Activated CD4-positive, alpha-beta T cell treated with anti-CD3 and anti-CD28 coated beads for 4 hours (primary cell): ENCODE measurements at regions not wholly inside any gene's neighbourhood (a gene's known extent, or its start where the extent isn't known, plus 50 kb on each side); places are given as distances from the start of the nearest gene placed in this dataset.

Experiments used
- DNase-seq, 2 donors: peaks; one replicate each; pipeline ENCODE4 v3.0.0-alpha.2; 2020

- no peak for DNase-seq
Observed at GRCh38 chr11:70712471-70712870, 314.1 kb downstream of the CTTN start.

GRCh38 chr11:70713086-70713835, 314.9 kb downstream of the CTTN start:
- no peak for DNase-seq

- DNase-seq: no peak
Observed at GRCh38 chr11:70713988-70714665, 315.8 kb downstream of the CTTN start.

DNA sequence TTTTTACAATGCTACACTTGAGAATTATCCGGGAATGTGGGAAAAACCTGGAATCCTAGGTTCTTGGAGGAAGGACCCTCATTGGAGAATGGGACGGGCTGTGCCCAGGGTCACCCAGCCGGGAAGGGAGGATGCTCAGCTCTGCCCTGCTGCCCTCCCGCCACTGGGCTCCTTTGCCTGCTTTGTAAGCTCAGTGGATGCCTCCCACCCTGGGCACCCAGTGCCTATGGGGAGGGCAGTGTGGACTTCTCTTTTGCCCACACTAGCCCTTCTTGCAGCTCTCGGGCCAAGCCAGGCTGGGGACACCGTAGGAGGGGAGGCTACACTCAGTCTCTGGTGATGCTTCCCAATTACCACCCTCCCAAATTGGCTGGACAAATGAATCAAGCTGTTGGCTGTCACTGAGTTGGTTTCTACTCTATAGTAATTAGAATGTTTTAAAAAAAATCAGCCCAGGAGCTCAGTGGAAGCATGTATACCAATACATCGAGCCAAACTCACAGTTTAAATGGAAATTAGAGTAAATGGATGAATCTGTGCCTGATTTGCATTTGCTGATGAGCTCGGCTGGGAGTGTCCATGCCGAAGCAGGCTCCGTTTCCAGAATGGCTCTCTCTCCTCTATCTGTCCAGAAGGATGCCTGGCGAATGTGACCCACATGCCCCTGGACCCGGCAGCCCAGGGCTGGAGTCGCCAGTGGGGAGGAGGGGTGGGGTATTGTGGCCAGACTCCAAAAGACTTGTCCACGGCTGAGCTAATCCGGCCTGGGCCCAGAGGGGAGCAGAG, 317.0 kb downstream of the CTTN start:
- DNase-seq: no peak

GRCh38 chr11:70716216-70716615, 317.9 kb downstream of the CTTN start:
- no peak for DNase-seq

GRCh38 chr11:70716986-70717775, 318.9 kb downstream of the CTTN start:
- no peak for DNase-seq

DNA sequence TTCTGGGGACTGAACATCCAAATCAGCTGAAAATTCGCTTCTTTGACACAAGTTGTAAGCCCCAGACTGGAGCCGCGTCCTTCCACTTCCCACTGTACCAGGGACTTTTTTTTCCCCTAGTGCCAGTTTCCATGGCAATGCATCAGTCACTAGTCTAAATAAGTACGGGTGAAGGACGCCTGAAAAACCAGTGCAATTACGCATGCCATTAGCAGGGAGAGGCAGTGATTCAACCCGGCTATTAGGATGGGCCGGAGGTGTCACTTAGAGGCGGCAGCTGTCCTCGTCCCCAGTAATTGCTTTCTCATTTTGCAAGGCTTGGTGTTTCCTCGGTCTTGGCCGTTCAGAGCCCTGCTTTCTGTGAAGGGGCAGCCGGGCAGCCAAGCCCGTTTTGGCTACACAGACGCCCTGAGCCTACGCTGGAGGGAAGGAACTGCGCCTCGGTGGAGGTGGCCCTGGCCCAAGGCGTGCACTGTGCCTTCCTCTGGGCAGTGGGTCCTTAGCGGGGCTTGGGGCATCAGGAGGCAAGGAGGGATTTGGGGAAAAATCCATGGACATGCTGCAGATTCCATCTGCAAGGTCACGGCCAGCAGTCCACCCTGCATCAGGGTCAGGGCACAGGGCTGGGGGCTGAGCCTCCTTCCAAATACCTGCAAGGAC, 319.7 kb downstream of the CTTN start:
- DNase-seq: no peak

DNA sequence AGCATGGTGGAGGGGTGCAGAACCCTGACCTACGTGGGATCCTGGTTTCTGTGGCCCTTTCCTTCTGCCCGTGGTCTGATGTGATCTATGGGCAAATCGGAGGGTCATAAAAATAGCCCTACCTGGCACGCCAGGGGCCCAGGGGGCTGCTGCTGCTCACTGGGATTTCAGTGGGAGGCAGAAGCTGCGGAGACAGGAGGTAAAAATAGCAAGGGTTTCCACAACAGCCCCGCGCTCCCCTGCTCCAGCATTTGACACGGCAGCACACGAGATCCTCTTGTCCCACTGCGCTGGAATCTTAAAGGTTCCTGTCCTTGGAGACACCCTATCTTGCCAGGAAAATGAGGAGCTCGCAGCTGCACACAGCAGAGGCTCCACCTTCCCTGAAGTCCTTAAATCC, 321.2 kb downstream of the CTTN start:
- no peak for DNase-seq

DNA sequence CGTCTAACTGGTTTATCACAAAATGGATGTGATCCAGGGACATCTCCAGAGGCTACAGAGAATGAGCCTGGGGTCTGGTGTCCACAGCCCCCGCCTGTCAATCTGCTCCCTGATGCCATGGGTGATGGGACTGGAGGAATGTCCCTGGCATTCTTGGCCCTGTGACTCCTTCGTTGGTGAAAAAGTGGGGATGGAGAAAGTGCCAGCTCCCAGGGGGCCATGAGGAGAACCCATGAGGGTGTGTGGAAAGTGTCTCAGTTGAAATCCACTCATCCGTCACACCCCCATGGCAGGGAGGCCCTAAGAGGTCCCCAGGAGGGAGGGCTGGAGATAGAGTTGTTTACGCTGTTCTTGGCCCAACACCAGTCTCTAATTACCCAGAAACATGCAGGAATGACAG, 322.0 kb downstream of the CTTN start:
- DNase-seq: no peak

- no peak for DNase-seq
Observed at GRCh38 chr11:70721006-70721405, 322.7 kb downstream of the CTTN start.

DNA sequence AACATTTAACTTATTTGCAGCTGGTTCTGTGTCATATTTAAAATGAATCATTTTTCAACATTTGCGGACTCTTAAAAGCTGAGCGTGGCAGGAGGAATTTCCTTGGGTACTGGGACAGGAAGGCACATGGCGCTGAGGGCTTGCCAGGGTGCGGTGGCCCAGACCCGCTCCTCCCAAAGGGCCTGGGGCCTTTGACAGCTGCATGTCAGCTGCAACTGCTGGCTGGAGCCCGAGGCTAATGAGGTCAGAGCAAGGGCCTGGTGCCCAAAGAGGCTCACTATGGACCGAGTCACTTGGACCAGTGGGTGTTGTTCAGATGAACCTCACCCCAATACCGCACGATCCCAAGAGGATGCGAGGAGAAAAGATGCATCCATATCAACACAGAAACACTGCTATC, 326.9 kb downstream of the CTTN start:
- DNase-seq: no peak

DNA sequence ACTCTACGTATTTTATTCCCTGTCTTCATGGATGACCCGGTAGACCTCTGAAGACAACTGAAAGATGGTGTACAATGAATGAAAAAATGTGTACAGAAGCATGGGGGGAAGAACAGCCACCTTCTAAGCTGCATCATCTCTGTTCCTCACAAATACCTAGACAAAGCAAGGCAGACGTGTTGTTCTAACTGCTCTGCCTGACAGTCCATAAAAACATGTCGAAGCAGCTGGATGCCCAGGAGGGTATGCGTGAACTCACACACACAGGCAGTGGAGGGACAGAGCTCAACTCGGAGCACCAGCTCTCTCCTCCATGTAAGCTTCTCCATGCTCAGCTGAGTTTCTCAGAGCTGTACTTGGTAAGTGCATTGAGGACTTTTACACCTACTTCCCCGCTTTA, 327.4 kb downstream of the CTTN start:
- no peak for DNase-seq

GRCh38 chr11:70727021-70727420, 328.7 kb downstream of the CTTN start:
- DNase-seq: no peak

DNA sequence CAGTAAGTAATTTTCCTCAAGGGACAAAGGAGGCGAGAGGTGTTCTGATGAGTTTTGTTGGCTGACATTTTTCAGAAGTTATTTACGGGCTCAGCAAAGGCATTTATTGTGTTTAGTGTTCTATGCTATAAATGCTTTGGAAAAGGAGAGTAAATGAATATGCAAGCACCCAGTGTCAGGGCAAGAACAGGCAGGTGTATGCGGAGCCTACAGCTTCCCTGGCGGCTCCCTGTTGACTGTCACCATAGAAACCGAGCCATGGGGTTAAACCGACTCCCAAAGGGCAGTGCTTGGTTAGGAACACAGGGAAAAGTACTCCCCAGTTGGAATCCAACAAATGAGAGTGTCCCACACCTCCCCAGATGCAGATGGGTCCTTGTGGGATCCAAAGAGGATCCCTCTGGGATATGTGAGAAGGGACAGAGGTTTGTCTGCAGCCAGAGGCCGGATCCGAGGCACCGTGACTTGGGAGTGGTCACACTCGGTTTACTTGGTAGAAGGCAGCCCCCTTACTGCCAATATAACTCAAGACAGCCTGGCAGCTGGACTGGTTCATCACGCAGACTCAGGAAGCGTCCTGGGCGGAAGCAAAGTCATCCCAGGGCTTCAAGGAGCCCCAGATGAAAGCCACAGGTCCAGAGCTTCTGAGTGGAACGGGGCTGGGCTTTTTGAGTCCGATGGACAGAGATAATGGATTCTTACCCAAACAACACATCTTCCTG, 329.7 kb downstream of the CTTN start:
- DNase-seq: no peak

DNA sequence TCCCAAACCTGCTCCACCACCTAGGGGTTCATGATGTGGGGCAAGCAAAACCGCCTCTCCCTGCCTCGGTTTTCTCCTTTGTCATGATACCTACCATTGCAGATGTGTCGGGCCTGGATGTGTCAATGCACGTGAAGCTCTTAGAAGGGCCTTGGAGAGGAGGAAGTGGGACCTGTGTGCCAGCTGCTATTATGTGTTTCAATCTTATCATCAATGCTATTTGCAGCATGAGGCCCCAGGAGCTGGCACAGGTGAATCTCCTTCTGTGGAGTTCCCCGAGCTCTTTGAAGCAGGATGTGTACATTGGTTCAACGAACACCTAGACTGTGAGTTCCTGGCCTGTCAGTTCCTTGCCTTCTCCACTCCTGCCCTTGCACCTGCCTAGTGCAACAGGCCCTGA, 331.6 kb downstream of the CTTN start:
- no peak for DNase-seq

GRCh38 chr11:70730411-70730810, 332.1 kb downstream of the CTTN start:
- no peak for DNase-seq

GRCh38 chr11:70731271-70732022, 333.1 kb downstream of the CTTN start:
- no peak for DNase-seq

DNA sequence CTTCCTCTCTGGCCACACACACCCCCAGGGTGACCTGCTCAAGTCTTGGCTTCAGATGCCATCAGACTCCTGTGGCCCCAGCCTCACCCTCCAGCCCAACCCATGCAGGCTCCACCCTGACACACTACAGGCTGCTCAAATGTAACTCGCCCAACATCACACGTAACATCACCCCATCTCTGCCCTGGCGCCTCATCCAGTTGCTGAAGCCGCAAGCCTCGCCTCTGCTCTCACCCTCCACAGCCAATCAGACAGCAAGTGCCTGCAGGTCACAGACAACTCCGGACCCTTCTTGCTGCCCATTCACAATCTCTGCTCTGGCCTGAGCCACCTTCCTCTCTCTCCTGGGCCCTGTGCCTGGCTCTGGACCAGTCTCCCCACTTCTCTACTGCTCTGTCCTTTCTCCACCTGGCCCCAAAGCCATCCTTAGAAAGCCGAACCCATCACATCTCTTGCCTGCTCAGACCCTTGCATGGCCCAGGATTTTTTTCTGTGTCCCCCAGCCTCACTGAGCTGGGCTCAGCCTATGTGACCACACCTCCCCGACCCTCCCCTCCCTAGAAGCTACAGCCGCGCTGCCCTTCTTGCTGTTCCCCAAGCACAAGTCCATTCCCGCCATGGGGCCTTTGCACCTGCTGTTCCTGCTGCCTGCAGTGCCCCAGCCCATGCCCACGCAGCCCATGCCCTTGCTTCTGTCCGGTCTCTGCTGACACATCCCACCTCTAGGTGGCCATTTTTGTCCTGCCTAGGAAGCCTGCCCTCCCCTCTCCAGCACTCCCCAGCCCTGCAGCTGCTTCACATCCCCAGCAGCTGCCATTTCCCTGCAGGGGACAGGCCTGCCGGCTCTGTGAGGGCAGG, 333.9 kb downstream of the CTTN start:
- no peak for DNase-seq

DNA sequence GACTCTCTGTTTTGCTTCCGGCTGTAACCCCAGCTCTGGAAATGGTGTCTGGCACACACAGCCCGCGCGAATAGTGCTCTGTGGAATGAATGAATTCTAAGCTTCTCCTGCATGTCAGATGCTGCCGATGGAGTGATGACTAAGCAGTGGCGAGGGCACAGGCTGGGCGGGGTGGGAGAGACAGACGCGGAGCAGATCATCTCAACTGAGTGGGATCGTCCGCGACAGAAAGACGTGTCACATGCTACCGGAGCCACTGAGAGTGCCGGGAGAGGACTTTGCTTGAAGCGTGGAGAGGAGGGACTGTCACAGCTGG, 334.5 kb downstream of the CTTN start:
- DNase-seq: no peak
